Fibroblast of upper back skin (primary cell): ENCODE measurements at regions not wholly inside any gene's neighbourhood (a gene's known extent, or its start where the extent isn't known, plus 50 kb on each side); places are given as distances from the start of the nearest gene placed in this dataset.

Experiments
- DNase-seq: peaks from one replicate; pipeline ENCODE4 v3.0.0-alpha.2; 2013

GRCh38 chr2:81747481-81748070 is 1443.0 kb upstream of the LRRTM1 start:
- no peak for DNase-seq

GRCh38 chr2:81739966-81740365 is 1435.4 kb upstream of the LRRTM1 start:
- DNase-seq = peak; percentile 74

GRCh38 chr2:81734981-81735380 is 1430.4 kb upstream of the LRRTM1 start:
- peak; percentile 16 for DNase-seq

- DNase-seq = peak; percentile 26
Observed at GRCh38 chr2:81714817-81715216, 1410.3 kb upstream of the LRRTM1 start.

- DNase-seq = no peak
Observed at GRCh38 chr2:81706856-81707255, 1402.3 kb upstream of the LRRTM1 start.

- no peak for DNase-seq
Observed at GRCh38 chr2:81703831-81704230, 1399.3 kb upstream of the LRRTM1 start.

GRCh38 chr2:81692566-81692965 is 1388.0 kb upstream of the LRRTM1 start:
- DNase-seq = no peak

- no peak for DNase-seq
Observed at GRCh38 chr2:81675641-81676040, 1371.1 kb upstream of the LRRTM1 start.

GRCh38 chr2:81672923-81673322 is 1368.4 kb upstream of the LRRTM1 start:
- DNase-seq = no peak

GRCh38 chr2:81672516-81672915 is 1368.0 kb upstream of the LRRTM1 start:
- no peak for DNase-seq

- DNase-seq = no peak
Observed at GRCh38 chr2:81670885-81671284, 1366.3 kb upstream of the LRRTM1 start.

GRCh38 chr2:81661081-81661480 is 1356.5 kb upstream of the LRRTM1 start:
- no peak for DNase-seq

GRCh38 chr2:81658227-81658626 is 1353.7 kb upstream of the LRRTM1 start:
- DNase-seq = peak; percentile 14

- DNase-seq = peak; percentile 28
Observed at GRCh38 chr2:81650048-81650971, 1345.8 kb upstream of the LRRTM1 start.

- DNase-seq = no peak
Observed at GRCh38 chr2:81648806-81649205, 1344.3 kb upstream of the LRRTM1 start.

GRCh38 chr2:81648370-81648769 is 1343.8 kb upstream of the LRRTM1 start:
- no peak for DNase-seq

- DNase-seq = no peak
Observed at GRCh38 chr2:81647715-81648230, 1343.2 kb upstream of the LRRTM1 start.

GRCh38 chr2:81645745-81646301 is 1341.3 kb upstream of the LRRTM1 start:
- no peak for DNase-seq

- no peak for DNase-seq
Observed at GRCh38 chr2:81644189-81644588, 1339.6 kb upstream of the LRRTM1 start.

- DNase-seq = no peak
Observed at GRCh38 chr2:81624825-81625224, 1320.3 kb upstream of the LRRTM1 start.

GRCh38 chr2:81600088-81600487 is 1295.5 kb upstream of the LRRTM1 start:
- DNase-seq = no peak

GRCh38 chr2:81598453-81598852 is 1293.9 kb upstream of the LRRTM1 start:
- no peak for DNase-seq

- no peak for DNase-seq
Observed at GRCh38 chr2:81589406-81589805, 1284.9 kb upstream of the LRRTM1 start.
